Panc1 (cell line): ENCODE measurements at regions not wholly inside any gene's neighbourhood (a gene's known extent, or its start where the extent isn't known, plus 50 kb on each side); places are given as distances from the start of the nearest gene placed in this dataset.

Source experiments
- ATAC-seq: fragments of 200-7000 bp; cut with Tn5 transposase; 2 replicates; pipeline ENCODE4 v1.9.1; 2020; ENCODE audit warnings: mild to moderate bottlenecking, moderate library complexity
- BruUV-seq: library from RNA; stranded (reverse); fragments of 400-500 nt; replicated peaks from 2 replicates; lab custom pipeline; 2021; lab: Mats Ljungman, UMichigan
- CTCF ChIA-PET: fragments of 300-600 bp; sonication (Branson Sonifier 250); formaldehyde crosslinking; loops from one replicate; lab custom pipeline; 2022; ENCODE audit warnings: antibody characterized with exemption; lab: Charles Lee
- POLR2A ChIA-PET: fragments of 300-600 bp; sonication (Branson Sonifier 250); formaldehyde crosslinking; loops from one replicate; lab custom pipeline; 2022; ENCODE audit warnings: antibody characterized with exemption; lab: Charles Lee
- DNase-seq: peaks from one replicate; pipeline ENCODE4 v3.0.0-alpha.2; 2010; ENCODE audit warnings: low read depth, low spot score
- H3K27ac ChIP-seq: 2 replicates; pipeline ENCODE4 v1.5.1; 2011; ENCODE audit warnings: mild to moderate bottlenecking, low read length, inconsistent platforms
- H3K27me3 ChIP-seq: fragments of 200-500 bp; sonication (Bioruptor generic); 2 replicates; pipeline ENCODE4 v1.6.0; 2014; ENCODE audit warnings: low read length, inconsistent platforms; ENCODE audit not compliant: control insufficient read depth, insufficient read depth
- H3K36me3 ChIP-seq: fragments of 200-500 bp; sonication (Bioruptor generic); 2 replicates; pipeline ENCODE4 v1.5.1; 2014; ENCODE audit warnings: inconsistent platforms, mild to moderate bottlenecking, low read length, moderate library complexity; ENCODE audit not compliant: control insufficient read depth, insufficient read depth
- H3K4me1 ChIP-seq: 2 replicates; pipeline ENCODE4 v1.5.1; 2011; ENCODE audit warnings: inconsistent platforms, mild to moderate bottlenecking, low read length, moderate library complexity; ENCODE audit not compliant: control insufficient read depth, insufficient read depth
- H3K4me3 ChIP-seq, 2 experiments: 2 replicates each; pipeline ENCODE4 v1.5.1; 2011 to 2012; ENCODE audit warnings: low read depth in 2 of 2, low read length in 2 of 2, mild to moderate bottlenecking in 2 of 2, inconsistent platforms in 1 of 2, moderate library complexity in 1 of 2
- H3K9me3 ChIP-seq: fragments of 200-500 bp; sonication (Bioruptor generic); 2 replicates; pipeline ENCODE4 v1.5.1; 2014; ENCODE audit warnings: low read depth, mild to moderate bottlenecking, inconsistent platforms, low read length, moderate library complexity; ENCODE audit not compliant: control insufficient read depth, insufficient read depth
- POLR2AphosphoS5 ChIP-seq: IDR thresholded peaks from 2 replicates; pipeline ENCODE4 v1.6.1; 2012; ENCODE audit warnings: mild to moderate bottlenecking, low read depth, low read length, moderate library complexity
- SIN3A ChIP-seq: IDR thresholded peaks from 2 replicates; pipeline ENCODE4 v1.6.1; 2012; ENCODE audit warnings: low read depth, mild to moderate bottlenecking, low read length, moderate library complexity, borderline replicate concordance; ENCODE audit not compliant: insufficient read depth
- TCF7L2 ChIP-seq: IDR thresholded peaks from 2 replicates; pipeline ENCODE4 v1.6.1; 2011; ENCODE audit warnings: mild to moderate bottlenecking, low read depth, low read length, inconsistent platforms
- in situ Hi-C: cut with HindIII; loops from 2 replicates; pipeline ENCODE4 v1.10.0; 2016; ENCODE audit warnings: low sequenced_read_pairs, low pct_unique_long_range_greater_than_20kb
- intact Hi-C: fragments of 100-400 bp; cut with micrococcal nuclease; formaldehyde crosslinking; loops from one replicate; pipeline ENCODE4 v1.10.0; 2022; ENCODE audit not compliant: unreplicated experiment
- TF ChIP-seq, protein P1 (sequence below), 2 experiments: IDR thresholded peaks; 2 replicates each; pipeline ENCODE4 v1.6.1; 2011 to 2012; ENCODE audit warnings: low read depth in 2 of 2, control low read depth in 1 of 2, low read length in 1 of 2, mild to moderate bottlenecking in 1 of 2, moderate library complexity in 1 of 2; ENCODE audit not compliant: insufficient read depth in 1 of 2
- TF ChIP-seq, protein P2 (sequence below): fragments of 450-650 bp; IDR thresholded peaks from 2 replicates; pipeline ENCODE4 v1.5.1; 2017; ENCODE audit warnings: mild to moderate bottlenecking

DNA sequence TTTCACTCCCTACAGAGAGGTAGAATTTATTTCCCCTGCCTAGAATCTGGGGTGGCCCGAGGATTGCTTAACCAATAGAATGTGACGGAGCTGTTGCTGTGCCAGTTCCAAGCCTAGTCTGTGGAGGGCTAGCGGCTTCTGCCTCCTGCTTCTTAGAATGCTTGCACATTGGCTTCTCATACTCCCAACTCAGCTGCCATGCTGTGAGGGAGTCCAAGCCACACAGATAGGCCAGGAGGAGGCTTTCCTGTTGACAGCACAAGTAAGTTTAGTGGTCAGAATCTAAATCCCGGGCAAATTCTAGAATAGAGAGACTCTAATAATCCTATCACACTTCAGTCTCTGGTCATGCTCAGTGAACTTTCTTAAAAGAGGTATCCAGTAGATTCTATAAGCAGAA, 57.5 kb upstream of the SNRPB2 start:
- Histone ChIP-seq H3K36me3 (no peaks in the 10 kb centered on the region), H3K4me3 (no peak overlapping the region), H3K27ac (no peak overlapping the region), H3K9me3 (no peaks in the 10 kb centered on the region), H3K27me3 (no peaks in the 10 kb centered on the region), H3K4me1 (no peaks in the 10 kb centered on the region)
- in situ Hi-C loops = no loop called here
- intact Hi-C loops = no loop called here
- BruUV-seq = no TSS peak
- TF ChIP-seq POLR2AphosphoS5 = no peak
- TF ChIP-seq TCF7L2 = no peak
- no peak for TF ChIP-seq SIN3A
- TF ChIP-seq, protein P1, sequence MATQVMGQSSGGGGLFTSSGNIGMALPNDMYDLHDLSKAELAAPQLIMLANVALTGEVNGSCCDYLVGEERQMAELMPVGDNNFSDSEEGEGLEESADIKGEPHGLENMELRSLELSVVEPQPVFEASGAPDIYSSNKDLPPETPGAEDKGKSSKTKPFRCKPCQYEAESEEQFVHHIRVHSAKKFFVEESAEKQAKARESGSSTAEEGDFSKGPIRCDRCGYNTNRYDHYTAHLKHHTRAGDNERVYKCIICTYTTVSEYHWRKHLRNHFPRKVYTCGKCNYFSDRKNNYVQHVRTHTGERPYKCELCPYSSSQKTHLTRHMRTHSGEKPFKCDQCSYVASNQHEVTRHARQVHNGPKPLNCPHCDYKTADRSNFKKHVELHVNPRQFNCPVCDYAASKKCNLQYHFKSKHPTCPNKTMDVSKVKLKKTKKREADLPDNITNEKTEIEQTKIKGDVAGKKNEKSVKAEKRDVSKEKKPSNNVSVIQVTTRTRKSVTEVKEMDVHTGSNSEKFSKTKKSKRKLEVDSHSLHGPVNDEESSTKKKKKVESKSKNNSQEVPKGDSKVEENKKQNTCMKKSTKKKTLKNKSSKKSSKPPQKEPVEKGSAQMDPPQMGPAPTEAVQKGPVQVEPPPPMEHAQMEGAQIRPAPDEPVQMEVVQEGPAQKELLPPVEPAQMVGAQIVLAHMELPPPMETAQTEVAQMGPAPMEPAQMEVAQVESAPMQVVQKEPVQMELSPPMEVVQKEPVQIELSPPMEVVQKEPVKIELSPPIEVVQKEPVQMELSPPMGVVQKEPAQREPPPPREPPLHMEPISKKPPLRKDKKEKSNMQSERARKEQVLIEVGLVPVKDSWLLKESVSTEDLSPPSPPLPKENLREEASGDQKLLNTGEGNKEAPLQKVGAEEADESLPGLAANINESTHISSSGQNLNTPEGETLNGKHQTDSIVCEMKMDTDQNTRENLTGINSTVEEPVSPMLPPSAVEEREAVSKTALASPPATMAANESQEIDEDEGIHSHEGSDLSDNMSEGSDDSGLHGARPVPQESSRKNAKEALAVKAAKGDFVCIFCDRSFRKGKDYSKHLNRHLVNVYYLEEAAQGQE (IDR thresholded peaks at IDR 0.05; ENCODE audit: insufficient read depth in 1 of 2, low read depth in 2 of 2, low read length in 1 of 2) = no peak
- TF ChIP-seq, protein P2, sequence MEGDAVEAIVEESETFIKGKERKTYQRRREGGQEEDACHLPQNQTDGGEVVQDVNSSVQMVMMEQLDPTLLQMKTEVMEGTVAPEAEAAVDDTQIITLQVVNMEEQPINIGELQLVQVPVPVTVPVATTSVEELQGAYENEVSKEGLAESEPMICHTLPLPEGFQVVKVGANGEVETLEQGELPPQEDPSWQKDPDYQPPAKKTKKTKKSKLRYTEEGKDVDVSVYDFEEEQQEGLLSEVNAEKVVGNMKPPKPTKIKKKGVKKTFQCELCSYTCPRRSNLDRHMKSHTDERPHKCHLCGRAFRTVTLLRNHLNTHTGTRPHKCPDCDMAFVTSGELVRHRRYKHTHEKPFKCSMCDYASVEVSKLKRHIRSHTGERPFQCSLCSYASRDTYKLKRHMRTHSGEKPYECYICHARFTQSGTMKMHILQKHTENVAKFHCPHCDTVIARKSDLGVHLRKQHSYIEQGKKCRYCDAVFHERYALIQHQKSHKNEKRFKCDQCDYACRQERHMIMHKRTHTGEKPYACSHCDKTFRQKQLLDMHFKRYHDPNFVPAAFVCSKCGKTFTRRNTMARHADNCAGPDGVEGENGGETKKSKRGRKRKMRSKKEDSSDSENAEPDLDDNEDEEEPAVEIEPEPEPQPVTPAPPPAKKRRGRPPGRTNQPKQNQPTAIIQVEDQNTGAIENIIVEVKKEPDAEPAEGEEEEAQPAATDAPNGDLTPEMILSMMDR = no peak
- ATAC-seq (no peak), DNase-seq (no peak)
- ChIA-PET POLR2A (no interaction called here), CTCF (no interaction called here)

DNA sequence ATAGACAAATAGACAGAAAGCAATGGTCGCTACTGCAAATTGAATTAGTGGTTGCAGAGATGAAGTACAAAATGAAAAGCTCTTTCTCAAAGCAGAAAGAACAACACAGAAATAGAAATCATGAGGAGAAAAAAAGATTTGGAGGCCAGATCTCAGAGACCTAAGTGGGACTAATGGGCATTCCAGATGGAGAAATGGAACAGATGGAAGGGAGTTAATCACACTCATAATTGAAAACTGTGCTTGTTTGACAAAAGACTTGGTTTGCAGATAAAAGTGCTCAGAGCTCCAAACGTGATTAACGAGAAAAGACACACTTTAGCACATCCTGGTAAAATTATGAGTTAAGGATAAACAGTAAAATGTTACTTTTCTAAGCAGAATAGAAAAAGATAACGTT, 58.1 kb upstream of the SNRPB2 start:
- Histone ChIP-seq H3K4me1 (no peaks in the 10 kb centered on the region), H3K9me3 (no peaks in the 10 kb centered on the region), H3K27me3 (no peaks in the 10 kb centered on the region), H3K27ac (no peak overlapping the region), H3K4me3 (no peak overlapping the region), H3K36me3 (no peaks in the 10 kb centered on the region)
- no TSS peak for BruUV-seq
- POLR2A ChIA-PET = no interaction called here
- intact Hi-C loops = no loop called here
- in situ Hi-C loops = no loop called here
- DNase-seq (no peak), ATAC-seq (no peak)
- CTCF ChIA-PET = interaction anchor here (0.7 kb wide), 1 partner anchor 8 kb away, joined by 6 read pairs; no protein-coding TSS in a partner anchor
- TF ChIP-seq POLR2AphosphoS5 (no peak), TCF7L2 (no peak), SIN3A (no peak)
- TF ChIP-seq, protein P2 = no peak
- TF ChIP-seq, protein P1 (IDR thresholded peaks at IDR 0.05; ENCODE audit: insufficient read depth in 1 of 2, low read depth in 2 of 2, low read length in 1 of 2) = no peak
